SK-N-MC (cell line): ENCODE measurements at regions not wholly inside any gene's neighbourhood (a gene's known extent, or its start where the extent isn't known, plus 50 kb on each side); places are given as distances from the start of the nearest gene placed in this dataset.

ENCODE experiments used
- DNase-seq: peaks from one replicate; pipeline ENCODE4 v3.0.0-alpha.2; 2011; ENCODE audit warnings: low read depth, low spot score
- H3K27ac ChIP-seq: fragments of 200-600 bp; sonication (generic); 2 replicates; pipeline ENCODE4 v1.5.1; 2016; ENCODE audit warnings: mixed run types
- H3K36me3 ChIP-seq: fragments of 200-600 bp; sonication (generic); 2 replicates; pipeline ENCODE4 v1.6.1; 2017; ENCODE audit warnings: antibody characterized with exemption, low read length, mixed read lengths; ENCODE audit not compliant: insufficient read depth
- H3K4me3 ChIP-seq: fragments of 200-600 bp; sonication (generic); 2 replicates; pipeline ENCODE4 v1.5.1; 2016
- H3K9ac ChIP-seq: fragments of 200-600 bp; sonication (generic); 2 replicates; pipeline ENCODE4 v1.8.0; 2017; ENCODE audit warnings: mixed run types, mixed read lengths; ENCODE audit not compliant: insufficient read length
- H3K9me3 ChIP-seq: fragments of 200-600 bp; sonication (generic); 2 replicates; pipeline ENCODE4 v1.6.1; 2017; ENCODE audit warnings: low read depth, mild to moderate bottlenecking, antibody characterized with exemption, low read length, moderate library complexity, mixed read lengths
- EZH2 ChIP-seq: fragments of 200-600 bp; sonication (generic); IDR thresholded peaks from one replicate; pipeline ENCODE4 v1.6.1; 2017; ENCODE audit warnings: antibody characterized with exemption
- FOXP2 ChIP-seq: optimal IDR thresholded peaks from 2 replicates; pipeline ENCODE3; 2011; ENCODE audit warnings: mild to moderate bottlenecking, moderate library complexity; ENCODE audit not compliant: insufficient read depth; ENCODE audit errors: extremely low read length, control extremely low read depth
- POLR2AphosphoS5 ChIP-seq: IDR thresholded peaks from 2 replicates; pipeline ENCODE4 v1.6.1; 2012; ENCODE audit warnings: mild to moderate bottlenecking, low read depth, low read length, borderline replicate concordance

DNA sequence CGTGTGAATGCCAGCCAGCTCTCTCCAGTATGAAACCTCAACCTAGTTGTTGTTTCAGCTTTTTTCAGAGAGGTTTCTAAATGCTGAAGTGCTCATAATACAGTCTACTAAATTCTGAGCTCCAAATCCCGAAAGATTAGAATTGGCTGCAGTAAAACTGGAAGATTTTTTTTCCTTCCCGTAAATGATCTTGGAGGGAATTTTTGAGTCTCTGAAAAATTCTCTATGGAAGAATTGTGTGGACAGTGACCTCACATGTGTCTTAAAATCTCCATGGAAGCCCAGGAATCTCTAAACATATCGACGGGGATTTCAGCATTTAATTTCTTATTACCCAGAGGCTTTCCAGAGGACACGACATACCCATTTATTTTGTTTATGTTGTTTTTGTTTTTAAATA, 1499.2 kb downstream of the LRRC4C start:
- Histone ChIP-seq H3K9me3 (no peaks in the 10 kb centered on the region), H3K9ac (no peak overlapping the region), H3K27ac (no peak overlapping the region), H3K36me3 (no peaks in the 10 kb centered on the region), H3K4me3 (no peak overlapping the region)
- TF ChIP-seq FOXP2, result no peak
- TF ChIP-seq POLR2AphosphoS5, result no peak
- TF ChIP-seq EZH2, result no peak
- DNase-seq, result no peak

DNA sequence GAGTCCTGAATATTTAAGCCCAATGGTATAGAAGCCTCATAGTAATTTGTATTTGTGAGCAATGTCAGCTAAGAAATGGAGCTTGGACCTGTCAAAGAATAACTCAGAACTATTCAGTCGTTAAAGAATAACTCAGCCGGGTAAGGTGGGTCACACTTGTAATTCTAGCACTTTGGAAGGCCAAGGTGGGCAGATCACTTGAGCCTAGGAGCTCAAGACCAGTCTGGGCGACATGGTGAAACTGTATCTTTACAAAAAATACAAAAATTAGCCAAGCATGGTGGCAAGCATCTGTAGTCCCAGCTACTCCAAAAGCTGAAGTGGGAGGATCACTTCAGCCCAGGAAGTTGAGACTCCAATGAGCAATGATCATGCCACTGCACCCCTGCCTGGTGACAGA, 1526.5 kb downstream of the LRRC4C start:
- H3K9me3 ChIP-seq, result 0 out of 2 replicates have a peak, but pooled peaks cover 3% of the 10 kb centered on the region
- H3K27ac ChIP-seq, result no peak overlapping the region
- H3K36me3 ChIP-seq, result no peaks in the 10 kb centered on the region
- no peak overlapping the region for H3K9ac ChIP-seq
- TF ChIP-seq EZH2 (no peak), FOXP2 (no peak), POLR2AphosphoS5 (no peak)
- no peak for DNase-seq
- no peak overlapping the region for H3K4me3 ChIP-seq

GRCh38 chr11:39917256-39917655, 1542.2 kb downstream of the LRRC4C start:
- DNase-seq, result no peak
- no peak overlapping the region for H3K9ac ChIP-seq
- no peak for TF ChIP-seq EZH2
- TF ChIP-seq FOXP2, result no peak
- TF ChIP-seq POLR2AphosphoS5, result no peak
- no peak overlapping the region for H3K27ac ChIP-seq
- H3K9me3 ChIP-seq, result no peaks in the 10 kb centered on the region
- no peak overlapping the region for H3K4me3 ChIP-seq
- no peaks in the 10 kb centered on the region for H3K36me3 ChIP-seq

DNA sequence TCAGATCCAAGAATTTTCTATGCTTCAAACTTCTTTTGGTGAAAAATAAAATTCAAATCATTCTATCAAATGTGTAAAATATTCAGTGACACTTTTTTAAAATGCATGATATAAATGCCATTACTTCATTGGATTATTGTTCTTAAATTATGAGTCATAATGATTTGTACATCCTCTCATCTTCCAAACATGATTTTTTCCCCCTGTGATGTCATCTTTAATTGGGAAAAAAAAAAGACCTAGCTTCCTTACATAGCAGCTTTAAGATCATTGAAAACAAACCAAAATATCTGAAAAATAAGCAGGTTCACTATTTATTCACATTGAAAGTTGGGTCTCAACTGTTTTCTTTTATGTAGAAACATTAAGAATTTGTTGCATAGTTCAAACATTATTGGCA, 1549.4 kb downstream of the LRRC4C start:
- Histone ChIP-seq H3K9ac (no peak overlapping the region), H3K4me3 (no peak overlapping the region), H3K27ac (no peak overlapping the region), H3K9me3 (no peaks in the 10 kb centered on the region), H3K36me3 (no peaks in the 10 kb centered on the region)
- TF ChIP-seq EZH2 (no peak), FOXP2 (no peak), POLR2AphosphoS5 (no peak)
- no peak for DNase-seq

- Histone ChIP-seq H3K36me3 (no peaks in the 10 kb centered on the region), H3K27ac (no peak overlapping the region), H3K9ac (no peak overlapping the region), H3K4me3 (no peak overlapping the region), H3K9me3 (0 out of 2 replicates have a peak, but pooled peaks cover 4% of the 10 kb centered on the region)
- TF ChIP-seq FOXP2 (no peak), EZH2 (no peak), POLR2AphosphoS5 (no peak)
- DNase-seq, result no peak
These were observed 1598.5 kb downstream of the LRRC4C start for GRCh38 chr11:39860931-39861330.

- Histone ChIP-seq H3K27ac (no peak overlapping the region), H3K9ac (no peak overlapping the region), H3K36me3 (no peaks in the 10 kb centered on the region), H3K9me3 (no peaks in the 10 kb centered on the region), H3K4me3 (no peak overlapping the region)
- no peak for DNase-seq
- TF ChIP-seq FOXP2, result no peak
- TF ChIP-seq EZH2, result no peak
- TF ChIP-seq POLR2AphosphoS5, result no peak
These were observed 1642.2 kb downstream of the LRRC4C start for GRCh38 chr11:39817241-39817640.

DNA sequence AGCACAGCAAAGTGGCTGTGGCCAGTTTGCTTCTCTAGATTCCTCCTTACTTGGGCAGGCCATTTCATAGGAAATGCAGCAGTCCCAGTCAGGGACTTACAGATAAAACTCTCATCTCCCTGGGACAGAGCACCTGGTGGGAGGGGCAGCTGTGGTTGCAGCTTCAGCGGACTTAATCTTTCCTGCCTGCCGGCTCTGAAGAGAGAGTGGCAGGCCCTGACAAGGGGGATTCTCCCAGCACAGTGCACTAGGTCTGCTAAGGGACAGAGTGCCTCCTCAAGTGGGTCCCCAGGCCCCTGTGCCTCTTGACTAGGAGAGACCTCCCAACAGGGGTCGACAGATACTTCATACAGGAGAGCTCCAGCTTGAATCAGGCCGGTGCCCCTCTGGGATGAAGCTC, 1649.1 kb downstream of the LRRC4C start:
- H3K9me3 ChIP-seq, result no peaks in the 10 kb centered on the region
- no peak overlapping the region for H3K9ac ChIP-seq
- DNase-seq, result no peak
- no peak overlapping the region for H3K27ac ChIP-seq
- no peak for TF ChIP-seq EZH2
- no peak for TF ChIP-seq FOXP2
- no peak for TF ChIP-seq POLR2AphosphoS5
- H3K4me3 ChIP-seq, result no peak overlapping the region
- H3K36me3 ChIP-seq, result no peaks in the 10 kb centered on the region

DNA sequence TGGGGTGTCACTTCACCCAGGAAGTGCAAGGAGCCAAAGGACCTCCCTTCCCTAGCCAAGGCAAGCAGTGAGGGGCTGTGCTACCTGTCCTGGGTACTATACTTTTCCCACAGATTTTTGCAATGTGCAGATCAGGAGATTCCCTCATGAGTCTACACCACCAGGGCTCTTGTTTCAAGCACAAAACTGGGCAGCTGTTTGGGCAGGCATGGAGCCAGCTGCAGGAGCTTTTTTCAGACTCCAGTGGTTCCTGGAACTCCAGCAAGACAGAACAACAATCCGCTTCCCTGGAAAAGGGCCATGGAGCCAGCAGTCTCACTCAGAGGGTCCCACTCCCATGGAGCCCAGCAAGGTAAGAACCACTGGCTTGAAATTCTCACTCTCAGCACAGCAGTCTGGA, 1649.6 kb downstream of the LRRC4C start:
- TF ChIP-seq FOXP2, result no peak
- TF ChIP-seq EZH2, result no peak
- TF ChIP-seq POLR2AphosphoS5, result no peak
- DNase-seq, result no peak
- H3K4me3 ChIP-seq, result no peak overlapping the region
- H3K36me3 ChIP-seq, result no peaks in the 10 kb centered on the region
- H3K27ac ChIP-seq, result no peak overlapping the region
- no peak overlapping the region for H3K9ac ChIP-seq
- H3K9me3 ChIP-seq, result no peaks in the 10 kb centered on the region

DNA sequence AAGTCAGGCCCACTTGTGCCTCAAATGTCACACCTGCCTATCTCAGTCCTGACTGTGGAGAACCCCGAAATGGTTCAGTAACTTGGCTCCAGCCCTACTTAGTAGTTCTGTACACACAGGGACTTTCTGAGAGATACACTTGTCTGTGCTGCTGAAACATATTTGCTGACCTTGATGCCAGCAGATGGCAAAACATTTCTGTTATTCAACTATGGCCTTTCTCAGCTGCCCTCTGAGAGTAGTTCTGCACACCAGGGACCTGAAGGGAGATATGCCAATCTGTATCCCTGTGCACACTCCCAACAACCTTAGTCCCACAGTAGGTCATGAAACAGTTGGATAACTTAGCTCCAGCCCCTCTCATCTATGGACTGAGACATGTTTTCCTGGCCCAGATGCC, 1651.5 kb downstream of the LRRC4C start:
- TF ChIP-seq POLR2AphosphoS5, result no peak
- TF ChIP-seq FOXP2, result no peak
- no peak for TF ChIP-seq EZH2
- no peak for DNase-seq
- no peaks in the 10 kb centered on the region for H3K36me3 ChIP-seq
- no peak overlapping the region for H3K9ac ChIP-seq
- H3K9me3 ChIP-seq, result no peaks in the 10 kb centered on the region
- H3K27ac ChIP-seq, result no peak overlapping the region
- no peak overlapping the region for H3K4me3 ChIP-seq
